ENCODE measurements at regions not wholly inside any gene's neighbourhood (a gene's known extent, or its start where the extent isn't known, plus 50 kb on each side); places are given as distances from the start of the nearest gene placed in this dataset.
"Not testable (repeated sequence)": the region's sequence is repeated elsewhere in the genome, so short reads cannot be mapped to it uniquely, and the experiment has no call there.

DNA sequence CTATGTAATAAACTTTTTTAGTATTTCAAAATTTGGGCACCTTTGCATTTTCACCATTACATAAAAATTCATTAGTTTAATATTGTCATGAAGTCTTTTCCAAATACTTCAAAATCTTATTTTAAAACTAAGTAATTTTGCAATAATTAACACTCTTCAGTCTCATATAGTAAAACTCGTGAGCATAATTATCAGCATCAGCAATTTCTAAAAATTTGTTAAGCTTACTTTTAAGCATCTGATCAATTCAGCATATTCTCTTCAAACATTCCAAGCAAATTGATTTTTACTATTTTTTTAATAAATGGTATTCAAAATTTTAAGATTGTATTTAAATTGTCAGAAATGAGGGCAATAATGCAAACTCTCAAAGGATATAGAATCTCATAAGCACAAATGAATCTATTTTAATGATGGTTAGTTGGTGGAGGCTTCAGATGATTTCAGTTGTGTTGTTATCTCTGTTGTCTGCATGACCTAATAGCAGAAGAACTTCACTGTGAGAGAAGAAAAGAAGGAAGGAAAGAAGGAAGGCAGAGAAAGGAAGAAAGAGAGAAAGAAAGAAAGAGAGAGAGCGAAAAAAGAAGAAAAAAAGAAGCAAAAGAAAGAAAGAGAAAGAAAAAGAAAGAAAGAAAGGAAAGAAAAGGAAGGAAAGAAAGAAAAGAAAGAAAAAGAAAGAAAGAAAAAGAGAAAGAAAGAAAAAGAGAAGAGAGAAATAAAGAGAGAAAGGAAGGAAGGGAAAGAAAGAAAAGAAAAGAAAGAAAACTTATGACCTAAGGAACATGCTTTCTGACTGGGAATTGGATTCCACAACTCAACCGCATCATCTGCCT is 860.5 kb downstream of the NCAM2 start:
- no peak for DNase-seq

GRCh38 chr21:21860888-21861287 is 862.7 kb downstream of the NCAM2 start:
- no peak for DNase-seq

DNA sequence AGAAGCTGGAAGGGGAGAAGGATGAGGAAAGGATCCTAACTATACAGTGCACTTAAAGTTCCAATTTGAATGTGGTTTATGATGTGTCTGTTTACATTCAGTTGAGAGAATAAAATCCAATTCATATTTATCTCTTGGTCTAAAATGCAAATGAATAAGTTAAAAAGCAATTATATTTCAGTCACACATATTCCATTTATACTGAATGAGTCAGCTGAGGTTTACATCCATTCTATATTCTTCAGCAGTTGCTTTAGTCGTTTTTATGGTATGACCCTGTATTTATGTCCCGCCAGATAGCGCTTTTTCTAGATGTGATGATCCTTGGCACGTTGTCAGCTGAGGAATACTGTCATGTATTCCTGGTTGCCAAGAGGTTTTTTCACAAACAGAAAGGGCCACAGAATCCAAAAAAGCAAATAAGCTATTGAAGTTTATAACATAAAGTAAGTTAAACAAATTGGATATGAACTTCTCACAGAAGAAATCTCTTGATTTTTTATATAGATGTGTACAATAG is 866.2 kb downstream of the NCAM2 start:
- no peak for DNase-seq

- no peak for DNase-seq
Measured at GRCh38 chr21:21897275-21897883, 899.2 kb downstream of the NCAM2 start.

GRCh38 chr21:21898801-21899200 is 900.6 kb downstream of the NCAM2 start:
- no peak for DNase-seq

- DNase-seq: not testable (repeated sequence)
Measured at GRCh38 chr21:21902416-21902815, 904.2 kb downstream of the NCAM2 start.

GRCh38 chr21:21907271-21907670 is 909.1 kb downstream of the NCAM2 start:
- DNase-seq: no peak

GRCh38 chr21:21915816-21916215 is 917.6 kb downstream of the NCAM2 start:
- no peak for DNase-seq

DNA sequence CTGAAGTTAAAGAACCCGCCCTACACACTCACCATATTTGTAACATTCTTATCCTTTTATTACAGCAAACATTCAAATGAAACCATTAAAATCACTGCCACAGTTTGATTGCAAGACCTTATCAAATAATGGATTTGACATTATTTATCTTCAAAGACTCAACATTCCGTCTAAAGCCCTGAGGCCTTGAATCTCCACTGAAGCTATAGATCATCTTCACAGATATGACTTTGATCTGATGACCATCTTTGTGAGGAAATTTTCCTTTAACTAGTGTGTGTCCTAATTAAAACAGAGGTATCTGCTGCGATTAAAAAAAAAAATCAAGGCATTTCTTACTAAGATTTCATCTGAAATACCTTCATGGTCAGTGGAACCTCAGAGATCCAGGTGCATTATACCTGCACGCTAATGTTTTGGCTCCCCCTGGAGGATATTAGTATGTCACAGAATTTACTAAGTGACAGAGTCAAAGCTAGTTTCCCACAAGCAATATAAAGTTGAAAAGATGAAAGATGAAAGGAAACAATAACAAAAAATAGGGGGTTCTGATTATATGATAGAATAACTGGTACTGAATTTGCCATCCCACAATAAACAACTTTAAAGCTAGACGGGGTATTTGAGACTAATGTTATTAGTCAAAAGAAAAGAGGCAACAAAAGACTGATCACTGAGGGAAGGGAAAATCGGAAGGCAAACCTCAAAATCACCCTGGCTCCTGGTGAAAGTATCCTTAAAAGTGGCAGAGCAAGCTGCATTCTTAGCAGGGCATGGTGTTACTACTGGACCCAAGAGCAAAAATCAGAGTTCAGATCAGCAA is 923.4 kb downstream of the NCAM2 start:
- no peak for DNase-seq

GRCh38 chr21:21929226-21929625 is 931.0 kb downstream of the NCAM2 start:
- no peak for DNase-seq

GRCh38 chr21:21929789-21930188 is 931.6 kb downstream of the NCAM2 start:
- DNase-seq: peak; percentile 9

GRCh38 chr21:21952566-21952965 is 954.4 kb downstream of the NCAM2 start:
- no peak for DNase-seq

GRCh38 chr21:21955204-21955603 is 957.0 kb downstream of the NCAM2 start:
- DNase-seq: no peak

GRCh38 chr21:21957490-21957889 is 959.3 kb downstream of the NCAM2 start:
- no peak for DNase-seq

- DNase-seq: no peak
Measured at GRCh38 chr21:21963911-21964310, 965.7 kb downstream of the NCAM2 start.

- no peak for DNase-seq
Measured at GRCh38 chr21:21968810-21969209, 970.6 kb downstream of the NCAM2 start.

GRCh38 chr21:21969211-21969610 is 971.0 kb downstream of the NCAM2 start:
- DNase-seq: no peak

DNA sequence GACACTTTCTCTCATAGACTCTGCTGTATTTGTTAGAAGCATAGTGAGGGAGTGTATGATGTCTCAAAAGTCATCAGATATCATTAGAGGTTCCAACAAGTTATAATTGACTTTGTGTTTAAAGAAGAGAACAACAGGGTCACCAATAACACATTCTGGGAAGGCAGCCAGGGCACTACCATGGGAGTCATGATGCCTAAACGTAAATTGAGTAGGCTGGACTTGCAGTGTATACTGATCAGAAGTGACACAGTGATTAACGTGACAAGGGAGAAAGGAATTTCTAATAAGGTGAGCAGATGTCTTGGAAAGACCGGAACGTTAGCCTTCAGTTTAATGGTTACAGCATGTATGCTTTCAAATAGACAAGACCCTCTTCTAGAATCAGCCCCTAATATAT is 973.2 kb downstream of the NCAM2 start:
- peak; percentile 6 for DNase-seq

- no peak for DNase-seq
Measured at GRCh38 chr21:21973806-21974205, 975.6 kb downstream of the NCAM2 start.

GRCh38 chr21:21996891-21997290 is 998.7 kb downstream of the NCAM2 start:
- DNase-seq: no peak

GRCh38 chr21:21997390-21998333 is 999.5 kb downstream of the NCAM2 start:
- DNase-seq: no peak

DNA sequence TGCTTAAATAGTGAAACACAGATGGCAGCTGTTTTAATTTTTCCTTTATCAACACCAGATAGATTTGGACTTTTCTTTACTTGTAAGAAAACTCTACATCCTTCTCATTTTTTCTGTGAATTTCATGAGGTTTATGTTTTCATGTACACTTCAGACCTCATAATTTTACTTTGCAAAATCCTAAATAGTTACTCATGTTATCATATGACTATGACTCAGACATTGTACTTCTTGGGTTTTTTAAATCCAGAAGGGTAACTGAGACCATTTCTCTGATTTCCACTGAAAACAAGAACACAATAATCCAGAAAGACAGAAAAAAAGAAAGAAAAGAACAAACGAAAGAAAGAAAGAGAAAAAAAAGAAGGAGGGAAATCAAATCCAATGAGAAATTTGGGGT is 1021.6 kb downstream of the NCAM2 start:
- no peak for DNase-seq

Measured in retina (tissue), 1 donor.